ENCODE measurements at regions not wholly inside any gene's neighbourhood (a gene's known extent, or its start where the extent isn't known, plus 50 kb on each side); places are given as distances from the start of the nearest gene placed in this dataset.

DNA sequence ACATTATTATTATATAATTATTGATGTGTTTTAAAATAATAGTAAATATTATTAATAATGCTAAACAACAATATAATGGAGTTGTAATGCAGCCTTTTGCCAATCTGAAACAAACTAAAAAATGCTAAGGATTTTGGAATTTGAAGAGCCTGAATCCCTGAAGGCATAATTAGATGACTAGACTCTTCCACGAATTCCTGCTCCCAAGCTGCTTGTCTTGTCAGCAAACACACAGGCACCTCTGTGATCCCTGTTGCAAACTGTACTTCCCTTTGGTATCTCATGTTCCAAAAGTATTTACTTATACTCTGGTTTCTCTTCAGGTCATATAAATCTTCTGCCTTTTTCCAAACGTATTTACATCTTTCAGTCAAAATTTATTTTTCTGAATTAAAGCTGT is 1862.4 kb downstream of the OLFM4 start:
- H2AFZ ChIP-seq (ENCODE audit: low read length), result no peak overlapping the region
- no peaks in the 10 kb centered on the region for H4K20me1 ChIP-seq (ENCODE audit: insufficient read depth, low read length)
- no peaks in the 10 kb centered on the region for H3K9me3 ChIP-seq (ENCODE audit: low read depth, low read length)
- H3K27ac ChIP-seq (ENCODE audit: low read depth, low read length), result no peak overlapping the region
- TF ChIP-seq, protein P1, sequence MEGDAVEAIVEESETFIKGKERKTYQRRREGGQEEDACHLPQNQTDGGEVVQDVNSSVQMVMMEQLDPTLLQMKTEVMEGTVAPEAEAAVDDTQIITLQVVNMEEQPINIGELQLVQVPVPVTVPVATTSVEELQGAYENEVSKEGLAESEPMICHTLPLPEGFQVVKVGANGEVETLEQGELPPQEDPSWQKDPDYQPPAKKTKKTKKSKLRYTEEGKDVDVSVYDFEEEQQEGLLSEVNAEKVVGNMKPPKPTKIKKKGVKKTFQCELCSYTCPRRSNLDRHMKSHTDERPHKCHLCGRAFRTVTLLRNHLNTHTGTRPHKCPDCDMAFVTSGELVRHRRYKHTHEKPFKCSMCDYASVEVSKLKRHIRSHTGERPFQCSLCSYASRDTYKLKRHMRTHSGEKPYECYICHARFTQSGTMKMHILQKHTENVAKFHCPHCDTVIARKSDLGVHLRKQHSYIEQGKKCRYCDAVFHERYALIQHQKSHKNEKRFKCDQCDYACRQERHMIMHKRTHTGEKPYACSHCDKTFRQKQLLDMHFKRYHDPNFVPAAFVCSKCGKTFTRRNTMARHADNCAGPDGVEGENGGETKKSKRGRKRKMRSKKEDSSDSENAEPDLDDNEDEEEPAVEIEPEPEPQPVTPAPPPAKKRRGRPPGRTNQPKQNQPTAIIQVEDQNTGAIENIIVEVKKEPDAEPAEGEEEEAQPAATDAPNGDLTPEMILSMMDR (IDR thresholded peaks at IDR 0.05; ENCODE audit: extremely low read depth, low read depth, low read length), result no peak
- H3K4me3 ChIP-seq (ENCODE audit: insufficient read depth, low read length), result no peak overlapping the region
- no peaks in the 10 kb centered on the region for H3K79me2 ChIP-seq (ENCODE audit: insufficient read depth, low read length)
- no peak for DNase-seq (ENCODE audit: insufficient read length, low spot score, missing footprints)
- H3K4me1 ChIP-seq (ENCODE audit: insufficient read depth, low read length), result no peaks in the 10 kb centered on the region
- H3K27me3 ChIP-seq (ENCODE audit: insufficient read depth, low read length), result no peaks in the 10 kb centered on the region
- H3K36me3 ChIP-seq (ENCODE audit: insufficient read depth, low read length), result no peaks in the 10 kb centered on the region
- no peak overlapping the region for H3K4me2 ChIP-seq (ENCODE audit: insufficient read depth, low read length)

- no peaks in the 10 kb centered on the region for H4K20me1 ChIP-seq (ENCODE audit: insufficient read depth, low read length)
- no peak overlapping the region for H2AFZ ChIP-seq (ENCODE audit: low read length)
- no peaks in the 10 kb centered on the region for H3K4me1 ChIP-seq (ENCODE audit: insufficient read depth, low read length)
- H3K27me3 ChIP-seq (ENCODE audit: insufficient read depth, low read length), result no peaks in the 10 kb centered on the region
- H3K4me3 ChIP-seq (ENCODE audit: insufficient read depth, low read length), result no peak overlapping the region
- H3K36me3 ChIP-seq (ENCODE audit: insufficient read depth, low read length), result no peaks in the 10 kb centered on the region
- no peak for DNase-seq (ENCODE audit: insufficient read length, low spot score, missing footprints)
- TF ChIP-seq, protein P1 (IDR thresholded peaks at IDR 0.05; ENCODE audit: extremely low read depth, low read depth, low read length), result no peak
- H3K9me3 ChIP-seq (ENCODE audit: low read depth, low read length), result no peaks in the 10 kb centered on the region
- H3K79me2 ChIP-seq (ENCODE audit: insufficient read depth, low read length), result no peaks in the 10 kb centered on the region
- no peak overlapping the region for H3K27ac ChIP-seq (ENCODE audit: low read depth, low read length)
- H3K4me2 ChIP-seq (ENCODE audit: insufficient read depth, low read length), result no peak overlapping the region
Measured at GRCh38 chr13:54901316-54901715, 1872.7 kb downstream of the OLFM4 start.

GRCh38 chr13:54912367-54912766 is 1883.8 kb downstream of the OLFM4 start:
- Histone ChIP-seq H2AFZ (ENCODE audit: low read length) (no peak overlapping the region), H4K20me1 (ENCODE audit: insufficient read depth, low read length) (no peaks in the 10 kb centered on the region), H3K9me3 (ENCODE audit: low read depth, low read length) (peaks cover 3% of the 10 kb centered on the region), H3K79me2 (ENCODE audit: insufficient read depth, low read length) (no peaks in the 10 kb centered on the region), H3K4me3 (ENCODE audit: insufficient read depth, low read length) (no peak overlapping the region), H3K4me1 (ENCODE audit: insufficient read depth, low read length) (no peaks in the 10 kb centered on the region), H3K27me3 (ENCODE audit: insufficient read depth, low read length) (no peaks in the 10 kb centered on the region), H3K36me3 (ENCODE audit: insufficient read depth, low read length) (no peaks in the 10 kb centered on the region), H3K27ac (ENCODE audit: low read depth, low read length) (no peak overlapping the region), H3K4me2 (ENCODE audit: insufficient read depth, low read length) (no peak overlapping the region)
- TF ChIP-seq, protein P1 (IDR thresholded peaks at IDR 0.05; ENCODE audit: extremely low read depth, low read depth, low read length), result no peak
- DNase-seq (ENCODE audit: insufficient read length, low spot score, missing footprints), result no peak

- Histone ChIP-seq H4K20me1 (ENCODE audit: insufficient read depth, low read length) (no peaks in the 10 kb centered on the region), H3K36me3 (ENCODE audit: insufficient read depth, low read length) (no peaks in the 10 kb centered on the region), H3K79me2 (ENCODE audit: insufficient read depth, low read length) (no peaks in the 10 kb centered on the region), H3K4me2 (ENCODE audit: insufficient read depth, low read length) (no peak overlapping the region), H3K4me1 (ENCODE audit: insufficient read depth, low read length) (no peaks in the 10 kb centered on the region), H3K27me3 (ENCODE audit: insufficient read depth, low read length) (no peaks in the 10 kb centered on the region), H2AFZ (ENCODE audit: low read length) (no peak overlapping the region), H3K9me3 (ENCODE audit: low read depth, low read length) (peaks cover 3% of the 10 kb centered on the region), H3K27ac (ENCODE audit: low read depth, low read length) (no peak overlapping the region), H3K4me3 (ENCODE audit: insufficient read depth, low read length) (no peak overlapping the region)
- TF ChIP-seq, protein P1 (IDR thresholded peaks at IDR 0.05; ENCODE audit: extremely low read depth, low read depth, low read length), result no peak
- no peak for DNase-seq (ENCODE audit: insufficient read length, low spot score, missing footprints)
Measured at GRCh38 chr13:54913668-54914067, 1885.1 kb downstream of the OLFM4 start.

Data from osteoblast (primary cell).